HG03432 (cell line): ENCODE measurements at regions not wholly inside any gene's neighbourhood (a gene's known extent, or its start where the extent isn't known, plus 50 kb on each side); places are given as distances from the start of the nearest gene placed in this dataset.
"Not testable (repeated sequence)": the region's sequence is repeated elsewhere in the genome, so short reads cannot be mapped to it uniquely, and the experiment has no call there.

Source experiments
- ATAC-seq: cut with Tn5 transposase; IDR thresholded peaks from one replicate; pipeline ENCODE4 v1.9.1; 2021; ENCODE audit warnings: mild to moderate bottlenecking, moderate library complexity; ENCODE audit not compliant: unreplicated experiment

- ATAC-seq = not testable (repeated sequence)
Observed at GRCh38 chr6:15907220-15907913, 221.5 kb upstream of the MYLIP start.

- ATAC-seq = no peak
Observed at GRCh38 chr6:15906420-15907016, 222.4 kb upstream of the MYLIP start.

GRCh38 chr6:15905488-15906419 is 223.1 kb upstream of the MYLIP start:
- peak; percentile 24 for ATAC-seq

- no peak for ATAC-seq
Observed at GRCh38 chr6:15904651-15905376, 224.1 kb upstream of the MYLIP start.

GRCh38 chr6:15901141-15902115 is 227.5 kb upstream of the MYLIP start:
- peak; percentile 85 for ATAC-seq

GRCh38 chr6:15898693-15899092 is 230.2 kb upstream of the MYLIP start:
- ATAC-seq = no peak

- ATAC-seq = no peak
Observed at GRCh38 chr6:15897063-15897876, 231.6 kb upstream of the MYLIP start.

- ATAC-seq = no peak
Observed at GRCh38 chr6:15894973-15895725, 232.3 kb upstream of the DTNBP1 start.

- no peak for ATAC-seq
Observed at GRCh38 chr6:15893556-15894253, 230.9 kb upstream of the DTNBP1 start.

- no peak for ATAC-seq
Observed at GRCh38 chr6:15892369-15892768, 229.5 kb upstream of the DTNBP1 start.

GRCh38 chr6:15888798-15889772 is 226.3 kb upstream of the DTNBP1 start:
- no peak for ATAC-seq

- ATAC-seq = no peak
Observed at GRCh38 chr6:15887491-15888461, 224.9 kb upstream of the DTNBP1 start.

GRCh38 chr6:15885624-15886023 is 222.8 kb upstream of the DTNBP1 start:
- ATAC-seq = no peak

- not testable (repeated sequence) for ATAC-seq
Observed at GRCh38 chr6:15883593-15883992, 220.8 kb upstream of the DTNBP1 start.

GRCh38 chr6:15882915-15883314 is 220.1 kb upstream of the DTNBP1 start:
- ATAC-seq = no peak
